CD8-positive, alpha-beta memory T cell (primary cell): ENCODE measurements at regions not wholly inside any gene's neighbourhood (a gene's known extent, or its start where the extent isn't known, plus 50 kb on each side); places are given as distances from the start of the nearest gene placed in this dataset.

Experiments
- CTCF ChIA-PET: fragments of 350-600 bp; sonication (Branson Sonifier 250); formaldehyde crosslinking; loops from one replicate; lab custom pipeline; 2021; ENCODE audit warnings: antibody characterized with exemption; lab: Charles Lee
- POLR2A ChIA-PET: fragments of 350-600 bp; sonication (Branson Sonifier 250); formaldehyde crosslinking; loops from one replicate; lab custom pipeline; 2021; ENCODE audit warnings: antibody characterized with exemption; lab: Charles Lee
- DNase-seq, 5 donors: peaks; one replicate each; pipeline versions ENCODE4 v3.0.0 to v3.0.0-alpha.2; 2020 to 2022; ENCODE audit warnings: mixed read lengths in 1 of 5
- H3K27ac ChIP-seq: one replicate; pipeline ENCODE4 v1.7.0; 2013; ENCODE audit warnings: low read depth, mild to moderate bottlenecking, low read length, moderate library complexity
- H3K27me3 ChIP-seq: 2 replicates; pipeline ENCODE4 v1.7.0; 2013; ENCODE audit warnings: low read length, mild to moderate bottlenecking; ENCODE audit not compliant: insufficient read depth, poor library complexity, severe bottlenecking
- H3K36me3 ChIP-seq: 2 replicates; pipeline ENCODE4 v1.7.0; 2013; ENCODE audit warnings: mild to moderate bottlenecking, low read length, moderate library complexity; ENCODE audit not compliant: insufficient read depth
- H3K4me1 ChIP-seq: 2 replicates; pipeline ENCODE4 v1.7.0; 2013; ENCODE audit warnings: mild to moderate bottlenecking, low read length, moderate library complexity; ENCODE audit not compliant: insufficient read depth
- H3K4me3 ChIP-seq: 2 replicates; pipeline ENCODE4 v1.7.0; 2013; ENCODE audit warnings: mild to moderate bottlenecking, low read length
- H3K9me3 ChIP-seq: 2 replicates; pipeline ENCODE4 v1.7.0; 2013; ENCODE audit warnings: mild to moderate bottlenecking, low read length
- H3K27ac Mint-ChIP-seq, 8 donors: one replicate each; pipeline ENCODE4 v1.8.0; 2020 to 2021; ENCODE audit warnings: mixed read lengths in 8 of 8, mild to moderate bottlenecking in 6 of 8, inconsistent platforms in 3 of 8, moderate library complexity in 3 of 8
- H3K27me3 Mint-ChIP-seq, 2 donors: one replicate each; pipeline ENCODE4 v1.8.0; 2020 to 2021; ENCODE audit warnings: mixed read lengths in 2 of 2, mild to moderate bottlenecking in 1 of 2, moderate library complexity in 1 of 2
- H3K36me3 Mint-ChIP-seq, 3 donors: one replicate each; pipeline ENCODE4 v1.8.0; 2020 to 2021; ENCODE audit warnings: mixed read lengths in 3 of 3, inconsistent platforms in 1 of 3, mild to moderate bottlenecking in 1 of 3
- H3K4me1 Mint-ChIP-seq, 3 donors: one replicate each; pipeline ENCODE4 v1.8.0; 2020 to 2021; ENCODE audit warnings: mixed read lengths in 3 of 3, inconsistent platforms in 1 of 3, mild to moderate bottlenecking in 1 of 3
- H3K4me3 Mint-ChIP-seq, 7 donors: one replicate each; pipeline ENCODE4 v1.8.0; 2020 to 2021; ENCODE audit warnings: mixed read lengths in 7 of 7, mild to moderate bottlenecking in 6 of 7, moderate library complexity in 4 of 7, inconsistent platforms in 2 of 7
- H3K9me3 Mint-ChIP-seq, 5 donors: one replicate each; pipeline ENCODE4 v1.8.0; 2020 to 2022; ENCODE audit warnings: mixed read lengths in 5 of 5, mild to moderate bottlenecking in 3 of 5, moderate library complexity in 2 of 5, inconsistent platforms in 1 of 5

- peak overlapping the region in 2 of 8 donors; percentile 32 to 62 for H3K27ac Mint-ChIP-seq
Measured at GRCh38 chr5:127231118-127231517, 59.5 kb upstream of the MEGF10 start.

GRCh38 chr5:127233590-127233989 lies 57.0 kb upstream of the MEGF10 start:
- H3K36me3 ChIP-seq = no peaks in the 10 kb centered on the region
- H3K9me3 Mint-ChIP-seq = no peaks in the 10 kb centered on the region
- no peak for DNase-seq
- CTCF ChIA-PET = no interaction called here
- no peak overlapping the region for H3K4me3 Mint-ChIP-seq
- no peaks in the 10 kb centered on the region for H3K27me3 ChIP-seq
- H3K9me3 ChIP-seq = no peaks in the 10 kb centered on the region
- no peak overlapping the region for H3K27ac Mint-ChIP-seq
- no peak overlapping the region for H3K4me3 ChIP-seq
- peaks cover 8 to 23% (median 21%) of the 10 kb centered on the region in 3 donors for H3K4me1 Mint-ChIP-seq
- H3K27ac ChIP-seq = no peak overlapping the region
- H3K4me1 ChIP-seq = peaks cover 12% of the 10 kb centered on the region
- peaks cover 0 to 13% (median 8%) of the 10 kb centered on the region in 3 donors for H3K36me3 Mint-ChIP-seq
- H3K27me3 Mint-ChIP-seq = no peaks in the 10 kb centered on the region
- POLR2A ChIA-PET = no interaction called here

More at GRCh38 chr5:127231118-127231517, 59.5 kb upstream of the MEGF10 start:
- Histone ChIP-seq H3K9me3 (no peaks in the 10 kb centered on the region), H3K27ac (no peak overlapping the region), H3K4me1 (peaks cover 12% of the 10 kb centered on the region), H3K36me3 (no peaks in the 10 kb centered on the region), H3K27me3 (no peaks in the 10 kb centered on the region), H3K4me3 (no peak overlapping the region)
- Mint-ChIP-seq H3K36me3 (peaks cover 0 to 13% (median 5%) of the 10 kb centered on the region in 3 donors), H3K4me3 (peak overlapping the region in 6 of 7 donors; percentile 6 to 73 (median 44)), H3K27me3 (no peaks in the 10 kb centered on the region), H3K4me1 (peaks cover 8 to 24% (median 22%) of the 10 kb centered on the region in 3 donors), H3K9me3 (peaks cover 0 to 4% (median 0%) of the 10 kb centered on the region in 5 donors)
- no peak for DNase-seq
- ChIA-PET POLR2A (no interaction called here), CTCF (no interaction called here)

- no peak for DNase-seq
- Mint-ChIP-seq H3K27ac (no peak overlapping the region), H3K4me1 (peaks cover 1 to 10% (median 10%) of the 10 kb centered on the region in 3 donors), H3K36me3 (peaks cover 0 to 15% (median 8%) of the 10 kb centered on the region in 3 donors), H3K27me3 (peaks cover 0 to 2% of the 10 kb centered on the region in 2 donors), H3K4me3 (no peak overlapping the region), H3K9me3 (no peaks in the 10 kb centered on the region)
- Histone ChIP-seq H3K9me3 (no peaks in the 10 kb centered on the region), H3K36me3 (no peaks in the 10 kb centered on the region), H3K27ac (no peak overlapping the region), H3K27me3 (no peaks in the 10 kb centered on the region), H3K4me3 (no peak overlapping the region), H3K4me1 (peaks cover 7% of the 10 kb centered on the region)
- POLR2A ChIA-PET = no interaction called here
- CTCF ChIA-PET = no interaction called here
Measured at GRCh38 chr5:127235136-127235535, 55.5 kb upstream of the MEGF10 start.

DNA sequence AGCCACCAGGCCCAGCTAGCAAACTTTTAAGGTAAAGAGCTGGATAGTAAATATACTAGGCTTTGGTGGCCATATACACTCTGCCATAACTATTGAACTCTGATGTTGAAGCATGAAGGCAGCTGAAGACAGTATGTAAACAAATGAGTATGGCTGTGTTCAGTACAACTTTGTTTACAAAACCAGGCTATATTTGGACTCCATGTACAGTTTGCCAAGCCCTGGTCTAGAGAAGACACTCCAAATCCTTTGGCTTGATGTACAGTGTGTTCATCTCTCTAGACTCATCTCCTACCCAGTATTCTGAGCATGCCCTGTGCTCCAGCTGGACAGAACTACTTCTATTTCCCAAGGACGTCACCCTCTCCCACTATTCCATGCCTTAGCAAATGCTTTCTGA lies 54.3 kb upstream of the MEGF10 start:
- no peak overlapping the region for H3K4me3 Mint-ChIP-seq
- H3K36me3 Mint-ChIP-seq = peaks cover 0 to 16% (median 8%) of the 10 kb centered on the region in 3 donors
- Histone ChIP-seq H3K4me1 (no peaks in the 10 kb centered on the region), H3K4me3 (no peak overlapping the region), H3K27me3 (no peaks in the 10 kb centered on the region), H3K36me3 (no peaks in the 10 kb centered on the region), H3K27ac (no peak overlapping the region), H3K9me3 (no peaks in the 10 kb centered on the region)
- no peaks in the 10 kb centered on the region for H3K9me3 Mint-ChIP-seq
- peaks cover 0 to 2% (median under 1%) of the 10 kb centered on the region in 3 donors for H3K4me1 Mint-ChIP-seq
- peaks cover 1 to 2% of the 10 kb centered on the region in 2 donors for H3K27me3 Mint-ChIP-seq
- no peak overlapping the region for H3K27ac Mint-ChIP-seq
- ChIA-PET CTCF (no interaction called here), POLR2A (no interaction called here)
- no peak for DNase-seq
